ENCODE measurements at regions not wholly inside any gene's neighbourhood (a gene's known extent, or its start where the extent isn't known, plus 50 kb on each side); places are given as distances from the start of the nearest gene placed in this dataset.
A peak's percentile ranks its signal among the peaks of the same experiment; 100 is the strongest.
"Not testable (repeated sequence)": the region's sequence is repeated elsewhere in the genome, so short reads cannot be mapped to it uniquely, and the experiment has no call there.

- H3K4me3 ChIP-seq, result no peak overlapping the region
- no peaks in the 10 kb centered on the region for H3K36me3 ChIP-seq
- peaks cover 39% of the 10 kb centered on the region for H3K27me3 ChIP-seq (ENCODE audit: low read depth)
- no peak overlapping the region for H3K27ac ChIP-seq (replicated peaks)
- TF ChIP-seq CTCF (IDR thresholded peaks at IDR 0.05; ENCODE audit: borderline replicate concordance), result peak; percentile 81
- DNase-seq, result peak; percentile 27
- no peaks in the 10 kb centered on the region for H3K9me3 ChIP-seq (replicated peaks)
- peaks cover 3% of the 10 kb centered on the region for H3K4me1 ChIP-seq
- intact Hi-C loops (cut with micrococcal nuclease), result loop anchor here (10.0 kb wide), 1 partner anchor 413 kb away; no protein-coding TSS in a partner anchor
Measured at GRCh38 chr15:53197426-53197839, 407.3 kb upstream of the ONECUT1 start.

GRCh38 chr15:53196788-53197187 is 406.7 kb upstream of the ONECUT1 start:
- Histone ChIP-seq H3K27me3 (ENCODE audit: low read depth) (peaks cover 39% of the 10 kb centered on the region), H3K27ac (replicated peaks) (no peak overlapping the region), H3K36me3 (no peaks in the 10 kb centered on the region), H3K9me3 (replicated peaks) (no peaks in the 10 kb centered on the region), H3K4me3 (no peak overlapping the region), H3K4me1 (peaks cover 3% of the 10 kb centered on the region)
- intact Hi-C loops (cut with micrococcal nuclease), result loop anchor here (10.0 kb wide), 1 partner anchor 412 kb away; no protein-coding TSS in a partner anchor
- no peak for TF ChIP-seq CTCF (IDR thresholded peaks at IDR 0.05; ENCODE audit: borderline replicate concordance)
- no peak for DNase-seq

- H3K27ac ChIP-seq (replicated peaks), result no peak overlapping the region
- peaks cover 3% of the 10 kb centered on the region for H3K4me1 ChIP-seq
- peaks cover 39% of the 10 kb centered on the region for H3K27me3 ChIP-seq (ENCODE audit: low read depth)
- no peaks in the 10 kb centered on the region for H3K9me3 ChIP-seq (replicated peaks)
- H3K36me3 ChIP-seq, result no peaks in the 10 kb centered on the region
- no peak for TF ChIP-seq CTCF (IDR thresholded peaks at IDR 0.05; ENCODE audit: borderline replicate concordance)
- no peak for DNase-seq
- intact Hi-C loops (cut with micrococcal nuclease), result loop anchor here (10.0 kb wide), 1 partner anchor 411 kb away; no protein-coding TSS in a partner anchor
- no peak overlapping the region for H3K4me3 ChIP-seq
Measured at GRCh38 chr15:53196242-53196641, 406.1 kb upstream of the ONECUT1 start.

GRCh38 chr15:53193149-53193548 is 403.0 kb upstream of the ONECUT1 start:
- TF ChIP-seq CTCF (IDR thresholded peaks at IDR 0.05; ENCODE audit: borderline replicate concordance), result no peak

GRCh38 chr15:53189860-53190259 is 399.7 kb upstream of the ONECUT1 start:
- DNase-seq, result no peak
- no peak overlapping the region for H3K27ac ChIP-seq (replicated peaks)
- intact Hi-C loops (cut with micrococcal nuclease), result loop anchor here (10.0 kb wide), 1 partner anchor 405 kb away; no protein-coding TSS in a partner anchor
- H3K4me1 ChIP-seq, result no peaks in the 10 kb centered on the region
- H3K27me3 ChIP-seq (ENCODE audit: low read depth), result no peaks in the 10 kb centered on the region
- no peaks in the 10 kb centered on the region for H3K36me3 ChIP-seq
- TF ChIP-seq CTCF (IDR thresholded peaks at IDR 0.05; ENCODE audit: borderline replicate concordance), result no peak
- peaks cover 10% of the 10 kb centered on the region for H3K9me3 ChIP-seq (replicated peaks)
- H3K4me3 ChIP-seq, result no peak overlapping the region

More at GRCh38 chr15:53193149-53193548, 403.0 kb upstream of the ONECUT1 start:
- H3K27ac ChIP-seq (replicated peaks), result no peak overlapping the region
- no peak for DNase-seq
- intact Hi-C loops (cut with micrococcal nuclease), result loop anchor here (10.0 kb wide), 1 partner anchor 408 kb away; no protein-coding TSS in a partner anchor
- peaks cover 6% of the 10 kb centered on the region for H3K9me3 ChIP-seq (replicated peaks)
- H3K27me3 ChIP-seq (ENCODE audit: low read depth), result peaks cover 22% of the 10 kb centered on the region
- no peak overlapping the region for H3K4me3 ChIP-seq
- no peaks in the 10 kb centered on the region for H3K36me3 ChIP-seq
- H3K4me1 ChIP-seq, result peaks cover 3% of the 10 kb centered on the region

- intact Hi-C loops (cut with micrococcal nuclease); H3K27ac ChIP-seq (replicated peaks); DNase-seq; H3K36me3 ChIP-seq; H3K4me1 ChIP-seq; H3K27me3 ChIP-seq (ENCODE audit: low read depth); H3K4me3 ChIP-seq: not testable (repeated sequence)
- peaks cover 29% of the 10 kb centered on the region for H3K9me3 ChIP-seq (replicated peaks)
Measured at GRCh38 chr15:53183449-53183848, 393.3 kb upstream of the ONECUT1 start.
